HG02943 (cell line): ENCODE measurements at regions not wholly inside any gene's neighbourhood (a gene's known extent, or its start where the extent isn't known, plus 50 kb on each side); places are given as distances from the start of the nearest gene placed in this dataset.
"Not testable (repeated sequence)": the region's sequence is repeated elsewhere in the genome, so short reads cannot be mapped to it uniquely, and the experiment has no call there.

Experiments used
- ATAC-seq: cut with Tn5 transposase; IDR thresholded peaks from one replicate; pipeline ENCODE4 v1.9.1; 2021; ENCODE audit warnings: mild to moderate bottlenecking, low read depth, moderate library complexity; ENCODE audit not compliant: unreplicated experiment

DNA sequence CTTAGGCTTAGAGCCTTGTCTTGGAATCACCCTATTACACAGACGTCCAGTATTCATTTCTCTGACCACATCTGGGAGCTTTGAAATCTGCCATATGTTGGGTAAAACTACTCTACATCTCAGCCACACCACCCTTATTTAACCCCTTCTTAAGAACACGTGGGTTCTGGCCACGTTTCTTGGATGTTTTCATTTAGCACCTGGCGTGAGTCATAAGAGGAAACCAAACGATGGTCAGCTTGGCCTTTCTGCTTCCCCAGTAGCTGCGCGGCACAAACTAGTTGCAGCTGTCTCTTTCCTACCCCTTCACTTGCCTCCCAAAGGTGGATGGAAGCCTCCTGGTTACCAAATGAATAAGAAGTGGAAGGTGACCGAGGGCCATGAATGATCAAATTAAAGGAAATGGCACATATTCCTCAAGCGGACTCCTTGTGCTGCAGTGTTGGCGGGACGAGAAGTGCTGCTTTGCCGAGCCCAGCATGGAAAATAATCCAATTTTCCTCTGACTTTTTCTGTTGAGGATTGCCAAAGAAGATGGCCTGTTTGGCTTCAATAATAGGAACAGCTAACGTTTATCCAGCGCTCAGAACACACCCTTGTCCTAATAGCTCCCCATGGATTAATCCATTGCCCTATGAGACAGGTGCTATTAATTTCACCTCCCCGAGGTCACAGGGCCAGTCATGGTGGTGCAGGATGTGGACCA, 154.1 kb downstream of the ZNF664 start:
- no peak for ATAC-seq

DNA sequence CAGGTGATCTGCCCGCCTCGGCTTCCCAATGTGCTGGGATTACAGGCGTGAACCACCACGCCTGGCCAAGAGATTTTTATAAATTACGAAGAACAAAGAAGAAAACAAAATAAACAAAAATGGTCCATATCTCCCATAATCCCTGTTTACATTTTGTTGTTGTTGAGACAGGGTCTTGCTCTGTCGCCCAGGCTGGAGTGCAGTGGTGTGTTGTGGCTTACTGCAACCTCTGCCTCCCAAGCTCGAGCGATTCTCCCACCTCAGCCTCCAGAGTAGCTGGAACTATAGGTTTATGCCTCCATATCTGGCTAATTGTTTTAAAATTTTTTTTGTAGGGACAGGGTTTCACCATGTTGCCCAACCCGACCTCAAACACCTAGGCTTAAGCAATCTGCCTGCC, 156.1 kb downstream of the ZNF664 start:
- ATAC-seq: no peak

DNA sequence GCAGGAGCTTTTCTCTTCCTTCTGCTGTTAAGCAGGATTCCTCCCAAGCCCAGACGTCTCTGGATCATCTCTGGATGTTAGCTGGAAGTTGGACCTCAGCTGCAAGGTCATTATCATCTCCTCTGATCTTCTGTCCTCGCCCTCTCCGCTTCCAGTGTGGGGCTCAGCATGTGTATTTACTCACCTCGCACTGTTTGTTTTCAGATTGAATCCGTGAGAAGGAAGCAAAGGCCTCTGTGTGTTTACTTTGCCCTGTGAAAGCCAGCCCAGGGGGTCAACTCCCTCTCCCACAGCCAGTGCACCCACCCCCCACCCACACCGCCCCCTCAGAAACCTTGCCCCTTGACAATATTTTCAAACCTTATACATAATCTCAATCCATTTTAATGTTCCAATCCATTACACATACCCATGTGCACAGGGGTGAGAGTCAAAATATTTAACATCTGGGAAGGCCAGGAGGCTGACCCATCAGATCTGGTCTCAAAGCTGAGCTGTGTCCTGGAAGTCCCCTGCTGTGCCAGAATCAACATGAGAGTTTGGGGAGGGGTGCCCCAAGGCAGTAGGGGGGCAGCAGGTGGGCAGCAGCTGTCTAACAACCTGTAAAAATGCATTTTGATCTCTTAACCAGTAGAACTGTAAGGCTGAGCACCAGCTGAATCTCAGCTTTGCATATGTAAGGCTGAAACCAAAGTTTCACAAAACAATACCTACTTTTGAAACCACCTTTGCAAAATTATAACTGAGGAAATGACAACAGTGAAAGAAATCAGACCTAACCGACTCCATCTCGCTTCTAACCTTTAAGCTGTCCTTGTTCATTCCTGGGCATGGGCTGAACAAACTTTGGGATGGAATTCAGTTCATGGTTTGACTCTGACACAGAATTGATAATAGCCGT, 157.9 kb downstream of the ZNF664 start:
- ATAC-seq: peak; percentile 69

DNA sequence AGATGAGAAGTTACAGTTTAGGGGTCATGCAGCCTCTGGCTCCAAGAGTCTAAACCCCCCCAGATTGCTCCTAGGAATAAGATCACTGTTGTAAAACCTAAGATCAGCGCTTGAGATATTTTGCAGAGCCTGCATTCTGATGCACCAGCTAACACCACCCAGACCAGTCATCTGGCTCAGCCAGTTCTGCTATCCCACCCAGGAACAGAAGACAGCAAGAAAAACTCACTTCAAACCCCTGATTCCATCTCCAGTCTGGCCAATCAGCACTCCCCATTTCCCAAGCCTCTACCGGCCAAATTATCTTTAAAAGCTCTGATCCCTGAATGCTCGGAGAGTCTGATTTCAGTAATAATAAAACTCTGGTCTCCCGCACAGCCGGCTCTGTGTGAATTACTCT, 158.6 kb downstream of the ZNF664 start:
- no peak for ATAC-seq

DNA sequence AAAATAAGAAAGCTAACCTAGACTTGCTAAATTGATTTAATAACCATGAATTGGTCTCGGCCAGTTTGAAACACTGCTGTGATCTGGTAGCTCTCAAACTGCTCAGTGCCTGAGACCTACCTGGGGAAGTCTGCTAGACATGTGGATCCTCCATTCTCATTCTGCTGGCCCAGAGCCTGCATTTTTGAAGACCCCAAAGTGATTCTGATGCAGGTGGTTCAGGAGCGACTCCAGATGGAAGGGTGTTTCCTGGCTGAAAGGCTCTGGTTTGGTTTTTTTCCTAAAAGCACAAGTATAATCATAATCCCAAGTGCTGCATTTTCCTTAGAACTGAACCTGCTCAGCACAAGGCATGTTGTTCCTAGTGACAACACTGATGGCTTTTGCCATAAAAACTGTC, 159.5 kb downstream of the ZNF664 start:
- no peak for ATAC-seq

DNA sequence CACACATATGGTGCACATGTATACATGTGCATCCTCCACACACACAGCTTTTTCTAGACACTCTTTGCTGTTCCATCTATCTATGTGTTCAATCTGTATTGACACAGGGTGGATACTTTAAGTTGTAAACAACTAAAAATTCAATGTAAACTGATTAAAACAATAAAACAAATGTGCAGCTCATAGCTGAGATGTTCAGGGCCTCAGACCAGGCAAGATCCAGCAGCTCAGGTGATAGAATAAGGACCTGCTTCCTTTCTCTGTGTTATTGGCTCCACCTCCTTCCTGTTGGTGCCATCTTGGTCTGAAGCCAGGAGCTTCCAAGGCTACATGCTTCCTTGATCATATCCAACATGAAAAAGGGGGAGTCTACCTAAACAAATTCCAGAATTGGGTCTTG, 158.1 kb upstream of the RFLNA start:
- ATAC-seq: no peak

DNA sequence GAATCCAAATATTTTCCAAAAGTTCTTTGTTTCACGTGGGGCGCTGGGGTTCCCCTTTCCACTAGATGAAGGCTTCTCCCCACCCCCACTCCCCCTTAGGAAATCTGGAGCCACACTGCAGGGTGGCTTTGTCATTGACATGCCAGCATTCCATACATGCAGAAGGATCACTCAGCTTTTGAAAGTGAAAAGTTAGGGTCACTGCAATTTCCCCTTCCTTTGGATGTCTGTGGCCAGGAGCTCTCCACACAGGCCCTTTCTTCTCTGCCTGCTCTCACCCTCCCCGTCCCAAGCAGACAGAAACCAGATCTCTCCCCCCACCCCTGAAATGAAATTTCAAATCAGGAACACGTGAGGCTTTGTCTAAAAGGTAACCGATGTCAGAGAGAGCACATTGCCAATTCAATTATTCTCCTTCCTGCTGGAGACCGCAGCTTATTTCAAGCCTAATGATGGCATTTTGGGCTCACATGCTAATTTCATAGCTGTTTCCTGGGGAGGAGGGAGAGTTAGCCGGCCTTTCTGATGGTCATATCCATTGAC, 153.9 kb upstream of the RFLNA start:
- ATAC-seq: no peak

DNA sequence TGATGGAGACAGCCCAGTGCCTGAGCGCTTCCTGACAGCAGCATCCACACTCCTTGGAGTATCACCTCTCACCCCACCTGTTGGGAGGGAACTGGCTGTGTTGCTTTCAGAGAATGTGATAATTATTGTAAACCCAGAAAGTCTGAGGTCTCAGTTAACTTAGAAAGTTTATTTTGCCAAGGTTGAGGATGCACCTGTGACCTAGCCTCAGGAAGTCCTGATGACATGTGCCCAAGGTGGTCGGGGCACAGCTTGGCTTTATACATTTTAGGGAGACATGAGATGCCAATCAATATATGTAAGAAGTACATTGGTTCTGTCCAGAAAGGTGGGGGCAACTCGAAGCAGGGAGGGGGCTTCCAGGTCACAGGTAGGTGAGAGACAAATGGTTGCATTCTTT, 153.3 kb upstream of the RFLNA start:
- not testable (repeated sequence) for ATAC-seq

DNA sequence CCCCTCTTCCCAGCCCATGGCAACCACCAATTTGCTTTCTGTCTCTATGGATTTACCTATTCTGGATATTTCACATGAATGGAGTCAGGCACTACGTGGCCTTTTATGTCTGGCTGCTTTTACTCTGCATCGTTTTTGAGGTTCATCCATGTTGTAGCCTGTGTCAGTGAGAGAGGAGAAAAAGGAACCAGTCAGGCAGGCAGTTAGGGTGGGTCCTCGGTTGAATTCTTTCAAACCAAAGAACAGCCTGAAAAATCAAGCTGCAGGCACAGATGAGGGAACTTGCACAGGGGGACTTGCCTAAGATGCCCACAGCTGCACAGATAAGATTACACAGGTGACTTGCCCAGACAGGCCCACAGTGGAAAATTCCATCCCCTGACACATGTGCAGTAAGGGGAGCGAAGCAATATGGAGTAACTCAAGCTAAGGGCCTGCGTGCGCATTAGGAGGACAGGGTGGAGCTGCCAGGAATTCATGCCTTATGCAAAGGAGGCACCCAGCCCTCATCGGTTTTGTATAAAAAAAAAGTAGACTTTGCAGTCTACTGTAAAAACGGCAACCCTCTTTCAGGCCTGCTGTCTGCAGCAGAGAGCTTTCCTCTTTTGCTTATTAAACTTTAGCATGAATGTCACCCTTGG, 152.4 kb upstream of the RFLNA start:
- ATAC-seq: no peak

DNA sequence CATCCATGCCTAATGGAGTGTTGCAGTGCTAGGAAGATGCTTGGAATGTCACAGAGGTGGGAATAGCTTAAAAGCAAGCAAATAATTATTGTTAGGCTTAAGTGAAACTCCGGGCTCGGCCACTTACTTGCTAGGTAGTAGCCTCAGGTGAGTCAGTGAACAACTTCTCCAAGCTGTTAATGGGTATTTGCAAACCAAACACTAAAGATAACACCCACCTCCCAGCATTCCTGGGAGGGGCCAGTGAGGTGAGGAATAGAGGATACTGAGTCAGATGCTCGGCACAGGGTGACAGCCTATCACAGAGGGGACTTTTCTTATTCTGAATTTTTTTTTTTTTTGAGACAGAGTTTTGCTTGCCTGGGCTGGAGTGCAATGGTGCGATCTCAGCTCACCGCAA, 151.2 kb upstream of the RFLNA start:
- no peak for ATAC-seq

DNA sequence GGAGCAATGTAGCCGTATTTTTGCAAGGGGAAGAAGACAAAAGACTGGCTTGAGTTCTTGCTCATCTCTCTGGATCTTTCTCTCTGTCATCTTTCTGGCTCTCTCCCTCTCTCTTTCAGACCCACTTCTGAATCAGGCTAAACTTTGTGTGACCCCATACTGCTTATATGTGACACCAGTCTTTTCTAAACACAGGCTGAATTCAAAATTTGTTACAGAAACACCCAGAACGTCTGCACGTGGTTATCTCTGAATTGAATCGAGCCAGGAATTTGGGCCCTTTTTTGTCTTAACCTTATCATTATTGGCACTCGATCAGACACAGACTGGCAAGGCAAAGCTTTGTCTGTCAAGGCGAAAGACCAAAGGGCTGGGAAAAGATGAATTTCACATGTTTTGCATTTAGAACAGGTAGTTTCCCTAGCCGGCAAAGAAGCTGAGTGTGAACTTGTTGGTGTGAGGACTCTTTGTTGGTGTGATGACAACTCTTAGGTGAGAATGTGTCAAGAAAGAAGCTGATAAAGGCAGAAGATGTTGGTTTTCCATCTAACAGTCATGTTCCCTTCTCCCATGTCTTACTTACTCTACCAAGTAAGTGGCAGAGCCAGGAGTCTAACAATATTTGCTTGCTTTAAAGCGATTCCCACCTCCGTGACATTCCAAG, 150.2 kb upstream of the RFLNA start:
- no peak for ATAC-seq

DNA sequence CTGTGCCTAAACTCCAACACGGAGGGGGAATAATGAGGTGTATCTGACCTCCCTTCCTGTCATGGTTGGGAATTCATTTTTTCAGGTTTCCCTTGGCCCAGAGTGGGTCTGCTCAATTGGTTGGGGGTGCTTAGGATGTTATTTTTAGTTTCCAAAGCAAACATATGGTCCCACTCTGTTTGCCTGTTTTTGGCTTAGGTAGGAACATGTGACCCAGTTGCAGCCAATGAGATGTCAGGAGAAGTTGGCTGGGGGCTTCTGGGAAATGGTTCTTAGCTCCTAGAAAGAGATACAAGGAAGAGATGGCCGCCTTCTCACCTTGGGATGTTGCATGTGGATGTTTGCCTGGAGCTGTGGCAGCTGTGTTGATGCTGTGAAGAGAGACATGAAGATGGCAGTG, 147.9 kb upstream of the RFLNA start:
- no peak for ATAC-seq

DNA sequence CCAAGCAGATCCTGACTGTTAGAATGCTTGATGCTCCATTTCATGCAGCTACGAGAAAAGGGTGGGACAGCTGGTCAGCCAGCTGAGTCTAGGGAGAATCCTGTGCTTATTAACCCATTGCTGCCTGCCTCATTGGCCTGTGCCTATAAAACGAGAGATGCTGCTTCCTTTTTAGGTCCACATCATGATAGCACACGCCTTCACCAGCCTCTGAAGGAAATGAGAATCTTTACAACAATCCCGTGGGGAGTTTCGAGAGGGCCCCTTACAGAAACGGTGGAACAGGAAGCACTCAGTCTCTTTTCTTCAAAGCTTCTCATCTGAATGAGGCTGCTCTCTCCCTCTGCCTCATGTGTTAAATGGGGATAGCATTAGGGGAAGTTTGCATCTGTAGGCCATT, 147.3 kb upstream of the RFLNA start:
- peak; percentile 73 for ATAC-seq

DNA sequence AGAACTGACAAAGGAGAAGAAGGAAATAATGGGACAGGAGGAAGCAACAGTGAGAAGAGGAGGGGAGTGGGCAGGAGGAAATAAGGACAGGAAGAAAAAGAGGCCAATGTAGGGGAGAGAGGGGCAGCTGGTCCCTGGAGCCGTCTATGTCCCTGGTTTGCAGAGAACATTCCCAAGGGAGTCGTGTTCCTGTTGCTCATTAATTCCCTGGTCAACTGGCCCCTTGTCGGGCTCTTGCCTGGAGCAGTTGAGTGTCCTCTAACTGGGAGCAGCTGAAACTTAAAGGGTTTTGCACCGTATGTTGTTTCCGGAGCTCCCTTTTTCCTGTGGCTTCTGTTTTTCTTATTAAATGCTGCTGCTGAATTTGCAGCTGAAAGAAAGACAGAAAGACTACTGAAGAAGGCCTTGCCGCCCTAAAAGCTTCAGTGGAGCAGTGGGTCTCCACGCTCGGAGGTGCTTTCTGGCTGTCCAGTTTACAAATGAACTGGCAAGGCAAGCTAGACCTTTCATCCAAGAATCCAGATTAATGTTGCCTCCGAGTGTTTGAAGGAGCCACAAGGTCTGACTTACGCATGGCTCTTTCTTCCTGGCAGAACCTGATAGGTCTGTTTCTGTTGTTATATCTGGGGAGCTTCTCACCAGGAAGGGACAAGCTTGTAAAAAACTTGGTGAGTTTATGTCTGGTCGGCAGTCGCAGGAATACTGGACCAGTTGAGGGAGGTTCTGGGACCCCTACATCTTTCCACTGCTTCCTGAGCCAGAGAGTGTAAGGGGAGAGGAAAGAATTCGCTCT, 146.2 kb upstream of the RFLNA start:
- ATAC-seq: no peak

DNA sequence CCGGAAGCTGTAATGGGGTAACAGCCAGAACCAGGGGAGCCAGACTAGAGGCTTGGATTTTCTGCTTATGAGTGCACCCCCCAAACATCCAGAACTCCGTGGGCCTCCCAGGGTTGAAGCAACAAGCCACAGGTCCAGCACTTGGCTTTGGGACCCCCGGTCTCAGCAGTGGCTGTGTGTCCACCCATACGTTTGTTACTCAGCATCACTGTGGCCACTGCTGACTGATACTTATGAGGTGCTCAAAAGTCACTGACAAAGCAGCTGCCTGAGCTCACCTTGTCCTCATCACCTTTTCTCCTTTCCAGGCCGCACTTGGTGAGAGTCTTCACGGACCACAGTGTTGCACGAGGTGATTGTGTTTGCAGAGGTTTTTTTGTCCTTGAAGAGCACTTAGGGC, 145.6 kb upstream of the RFLNA start:
- ATAC-seq: no peak

DNA sequence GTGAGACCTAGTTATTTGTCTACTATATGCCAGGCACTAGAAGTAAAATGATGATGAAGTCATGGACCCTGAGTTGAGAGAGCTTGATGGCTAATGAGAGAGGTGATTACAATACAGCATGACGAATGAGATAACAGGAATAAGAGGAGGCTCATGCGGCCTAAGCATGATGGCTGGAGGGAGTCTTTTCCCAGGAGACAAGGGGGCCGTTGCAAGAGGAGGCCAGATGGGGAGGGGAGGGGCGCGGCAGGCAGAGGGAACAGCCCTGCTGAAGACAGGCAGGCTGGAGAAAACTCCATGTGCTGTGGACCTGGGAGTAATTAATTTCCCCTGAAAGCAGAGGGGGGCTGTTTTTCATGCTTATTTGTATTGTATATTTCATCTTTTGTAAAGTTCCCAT, 144.7 kb upstream of the RFLNA start:
- no peak for ATAC-seq

DNA sequence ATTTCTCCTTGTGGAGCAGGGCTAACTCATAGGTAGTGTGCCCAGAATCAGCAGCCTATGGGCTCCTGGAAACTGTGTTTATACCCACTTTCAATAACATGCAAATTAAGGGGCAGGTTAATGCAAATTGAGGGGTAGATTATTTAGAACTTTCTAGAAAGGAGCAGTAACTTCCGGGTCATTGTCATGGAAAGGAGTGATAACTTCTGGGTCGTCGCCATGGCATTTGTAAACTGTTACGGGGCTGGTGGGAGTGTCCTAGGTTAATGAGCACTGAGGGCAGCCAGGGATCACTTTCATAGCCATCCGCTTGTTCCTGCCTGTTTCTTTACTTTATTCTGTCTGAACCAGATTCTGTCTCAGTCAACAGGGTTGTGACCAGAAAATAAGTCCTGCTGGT, 143.3 kb upstream of the RFLNA start:
- no peak for ATAC-seq

DNA sequence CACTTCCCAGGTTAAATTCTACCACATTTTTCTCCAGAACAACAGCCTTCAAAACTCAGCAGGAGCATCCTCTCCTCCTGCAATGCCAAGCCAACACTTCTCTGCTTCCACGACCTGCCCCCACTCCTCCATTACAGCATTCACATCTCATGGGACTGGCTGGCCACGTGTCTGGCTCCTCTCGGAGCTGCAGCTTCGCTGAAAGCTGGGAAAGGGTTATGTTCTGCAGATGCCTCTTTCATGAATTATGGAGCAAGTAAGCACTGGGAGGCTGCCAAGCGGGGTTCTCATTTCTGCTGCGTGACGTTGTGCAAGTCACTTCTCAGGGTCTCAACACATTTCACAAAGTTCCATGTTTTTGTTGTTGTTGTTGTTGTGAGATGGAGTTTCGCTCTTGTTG, 142.2 kb upstream of the RFLNA start:
- no peak for ATAC-seq

DNA sequence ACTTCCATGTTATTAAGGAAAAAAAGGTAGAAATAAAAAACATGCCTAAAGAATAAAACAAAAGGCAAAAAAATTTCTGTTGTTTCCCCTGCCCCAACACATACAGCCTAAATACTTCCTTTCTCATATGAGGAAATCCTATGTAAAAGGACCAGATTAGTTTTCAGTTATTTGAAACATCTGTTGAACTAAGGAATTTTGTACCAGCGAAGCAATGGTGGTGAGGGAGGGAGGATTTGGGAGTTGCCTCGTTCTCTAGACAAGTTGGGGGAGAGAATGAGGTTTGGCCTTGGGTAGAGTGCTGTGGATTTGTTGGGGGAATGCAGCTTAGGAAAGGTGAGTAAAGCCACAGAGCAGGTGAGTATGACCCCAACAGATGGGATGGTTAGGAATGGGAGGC, 141.5 kb upstream of the RFLNA start:
- no peak for ATAC-seq

DNA sequence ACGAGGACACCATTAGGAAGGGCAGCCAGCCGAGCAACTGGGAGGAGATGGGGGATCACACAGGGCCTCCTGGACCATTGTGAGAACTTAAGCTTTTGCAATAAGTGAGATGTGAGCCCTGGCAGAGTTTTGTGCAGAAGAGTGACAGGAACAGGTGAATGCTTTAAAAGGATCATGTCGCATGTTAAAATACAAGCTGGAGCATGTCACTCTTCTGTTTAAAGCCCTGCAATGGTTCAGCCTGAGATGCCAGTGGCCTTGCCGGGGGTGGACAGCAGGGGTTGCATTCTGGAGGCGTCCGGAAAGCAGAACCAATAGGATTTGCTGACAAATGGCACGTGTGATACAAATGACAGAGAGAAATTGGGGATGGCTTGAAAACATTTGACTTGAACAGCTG, 137.5 kb upstream of the RFLNA start:
- ATAC-seq: no peak
